PC-9 (cell line): ENCODE measurements at regions not wholly inside any gene's neighbourhood (a gene's known extent, or its start where the extent isn't known, plus 50 kb on each side); places are given as distances from the start of the nearest gene placed in this dataset.

Experiments used
- BruUV-seq: library from RNA; stranded (reverse); fragments of 400-500 nt; replicated peaks from 2 replicates; lab custom pipeline; 2021; lab: Mats Ljungman, UMichigan
- CTCF ChIA-PET: fragments of 300-600 bp; sonication (Branson Sonifier 250); formaldehyde crosslinking; loops from one replicate; lab custom pipeline; 2022; ENCODE audit warnings: antibody characterized with exemption; lab: Charles Lee
- POLR2A ChIA-PET: fragments of 300-600 bp; sonication (Branson Sonifier 250); formaldehyde crosslinking; loops from one replicate; lab custom pipeline; 2022; ENCODE audit warnings: antibody characterized with exemption; ENCODE audit not compliant: unreplicated experiment; lab: Charles Lee
- DNase-seq, 2 experiments: peaks; one replicate each; pipeline versions ENCODE4 v3.0.0 to v3.0.0-alpha.2; 2015 to 2022; ENCODE audit warnings: mixed read lengths in 1 of 2
- H2AFZ ChIP-seq: fragments of 200-600 bp; sonication (generic); 2 replicates; pipeline ENCODE4 v1.8.1; 2017; ENCODE audit warnings: antibody characterized with exemption
- H3F3A ChIP-seq: fragments of 200-600 bp; sonication (generic); 2 replicates; pipeline ENCODE4 v1.8.1; 2017; ENCODE audit warnings: antibody characterized with exemption, mild to moderate bottlenecking, low read depth; ENCODE audit not compliant: insufficient read depth
- H3K27ac ChIP-seq: fragments of 200-600 bp; sonication (generic); 2 replicates; pipeline ENCODE4 v1.6.1; 2016; ENCODE audit warnings: mixed run types
- H3K27me3 ChIP-seq: fragments of 200-600 bp; sonication (generic); 2 replicates; pipeline ENCODE4 v1.6.1; 2016; ENCODE audit warnings: low read depth, mixed run types; ENCODE audit not compliant: insufficient read depth
- H3K36me3 ChIP-seq: fragments of 200-600 bp; sonication (generic); 2 replicates; pipeline ENCODE4 v1.6.1; 2016; ENCODE audit warnings: low read depth, mixed run types
- H3K4me1 ChIP-seq: fragments of 200-600 bp; sonication (generic); replicated peaks from 2 replicates; pipeline ENCODE4 v1.6.1; 2016; ENCODE audit warnings: mixed run types; ENCODE audit not compliant: insufficient read depth
- H3K4me2 ChIP-seq: fragments of 200-600 bp; sonication (generic); 2 replicates; pipeline ENCODE4 v1.6.1; 2017; ENCODE audit warnings: mixed run types
- H3K4me3 ChIP-seq: fragments of 200-600 bp; sonication (generic); 2 replicates; pipeline ENCODE4 v1.6.1; 2016; ENCODE audit warnings: mixed run types
- H3K79me2 ChIP-seq: fragments of 200-600 bp; sonication (generic); 2 replicates; pipeline ENCODE4 v1.6.1; 2017; ENCODE audit warnings: low read depth, mixed run types
- H3K9me2 ChIP-seq: fragments of 200-600 bp; sonication (generic); 2 replicates; pipeline ENCODE4 v1.8.1; 2017; ENCODE audit warnings: mild to moderate bottlenecking; ENCODE audit not compliant: insufficient read depth
- H3K9me3 ChIP-seq: fragments of 200-600 bp; sonication (generic); 2 replicates; pipeline ENCODE4 v1.8.1; 2016; ENCODE audit warnings: low read depth; ENCODE audit not compliant: insufficient read depth
- H4K20me1 ChIP-seq: fragments of 200-600 bp; sonication (generic); 2 replicates; pipeline ENCODE4 v1.8.1; 2017; ENCODE audit not compliant: insufficient read depth
- CTCF ChIP-seq: fragments of 200-600 bp; sonication (generic); conservative IDR thresholded peaks from 2 replicates; pipeline ENCODE4 v1.6.1; 2017; ENCODE audit warnings: mixed run types, antibody characterized with exemption, mild to moderate bottlenecking, moderate library complexity
- EZH2 ChIP-seq: fragments of 200-600 bp; sonication (generic); IDR thresholded peaks from 2 replicates; pipeline ENCODE4 v1.8.0; 2017; ENCODE audit warnings: antibody characterized with exemption, low read depth
- intact Hi-C: fragments of 100-400 bp; cut with micrococcal nuclease; formaldehyde crosslinking; loops from one replicate; pipeline ENCODE4 v1.10.0; 2022; ENCODE audit not compliant: unreplicated experiment

- H3F3A ChIP-seq: no peaks in the 10 kb centered on the region
- intact Hi-C loops: no loop called here
- H3K9me3 ChIP-seq: no peaks in the 10 kb centered on the region
- TF ChIP-seq CTCF: no peak
- TF ChIP-seq EZH2: no peak
- no peaks in the 10 kb centered on the region for H4K20me1 ChIP-seq
- no TSS peak for BruUV-seq
- no peaks in the 10 kb centered on the region for H3K9me2 ChIP-seq
- CTCF ChIA-PET: no interaction called here
- H2AFZ ChIP-seq: no peak overlapping the region
- POLR2A ChIA-PET: no interaction called here
- no peaks in the 10 kb centered on the region for H3K79me2 ChIP-seq
- H3K27me3 ChIP-seq: no peaks in the 10 kb centered on the region
- no peaks in the 10 kb centered on the region for H3K4me1 ChIP-seq
- no peaks in the 10 kb centered on the region for H3K36me3 ChIP-seq
- DNase-seq: no peak
- no peak overlapping the region for H3K4me3 ChIP-seq
- no peak overlapping the region for H3K4me2 ChIP-seq
- H3K27ac ChIP-seq: no peak overlapping the region
These were observed 163.7 kb downstream of the NTMT2 start for GRCh38 chr1:170309389-170310013.

- DNase-seq: no peak
- Histone ChIP-seq H3K9me3 (no peaks in the 10 kb centered on the region), H3K4me2 (no peak overlapping the region), H3F3A (no peaks in the 10 kb centered on the region), H2AFZ (no peak overlapping the region), H3K4me3 (no peak overlapping the region), H3K4me1 (no peaks in the 10 kb centered on the region), H3K36me3 (no peaks in the 10 kb centered on the region), H3K27me3 (no peaks in the 10 kb centered on the region), H4K20me1 (no peaks in the 10 kb centered on the region), H3K79me2 (no peaks in the 10 kb centered on the region), H3K27ac (no peak overlapping the region), H3K9me2 (no peaks in the 10 kb centered on the region)
- BruUV-seq: no TSS peak
- intact Hi-C loops: no loop called here
- TF ChIP-seq EZH2: no peak
- TF ChIP-seq CTCF: no peak
- ChIA-PET CTCF (no interaction called here), POLR2A (no interaction called here)
These were observed 164.3 kb downstream of the NTMT2 start for GRCh38 chr1:170310014-170310405.

GRCh38 chr1:170310951-170311350 is 165.2 kb downstream of the NTMT2 start:
- Histone ChIP-seq H3K9me3 (no peaks in the 10 kb centered on the region), H3K27me3 (no peaks in the 10 kb centered on the region), H3K4me1 (no peaks in the 10 kb centered on the region), H4K20me1 (no peaks in the 10 kb centered on the region), H3K36me3 (no peaks in the 10 kb centered on the region), H3K27ac (no peak overlapping the region), H2AFZ (no peak overlapping the region), H3F3A (no peaks in the 10 kb centered on the region), H3K4me2 (no peak overlapping the region), H3K79me2 (no peaks in the 10 kb centered on the region), H3K9me2 (no peaks in the 10 kb centered on the region), H3K4me3 (no peak overlapping the region)
- DNase-seq: no peak
- TF ChIP-seq EZH2: no peak
- no peak for TF ChIP-seq CTCF
- intact Hi-C loops: no loop called here
- ChIA-PET POLR2A (no interaction called here), CTCF (no interaction called here)
- no TSS peak for BruUV-seq
